ENCODE measurements at regions not wholly inside any gene's neighbourhood (a gene's known extent, or its start where the extent isn't known, plus 50 kb on each side); places are given as distances from the start of the nearest gene placed in this dataset.

GRCh38 chr10:30155401-30155800 is 96.0 kb upstream of the JCAD start:
- H3K4me3 ChIP-seq (ENCODE audit: control insufficient read depth, low read depth, low read length) = no peak overlapping the region
- DNase-seq (ENCODE audit: low read depth) = no peak
- no peak for TF ChIP-seq CTCF (IDR thresholded peaks at IDR 0.05; ENCODE audit: control insufficient read depth, insufficient read depth, low read depth, low read length, missing control alignments)

GRCh38 chr10:30154561-30154960 is 95.2 kb upstream of the JCAD start:
- no peak for TF ChIP-seq CTCF (IDR thresholded peaks at IDR 0.05; ENCODE audit: control insufficient read depth, insufficient read depth, low read depth, low read length, missing control alignments)
- no peak for DNase-seq (ENCODE audit: low read depth)
- H3K4me3 ChIP-seq (ENCODE audit: control insufficient read depth, low read depth, low read length) = no peak overlapping the region

- H3K4me3 ChIP-seq (ENCODE audit: control insufficient read depth, low read depth, low read length) = no peak overlapping the region
- DNase-seq (ENCODE audit: low read depth) = no peak
- no peak for TF ChIP-seq CTCF (IDR thresholded peaks at IDR 0.05; ENCODE audit: control insufficient read depth, insufficient read depth, low read depth, low read length, missing control alignments)
Observed at GRCh38 chr10:30154126-30154525, 94.7 kb upstream of the JCAD start.

DNA sequence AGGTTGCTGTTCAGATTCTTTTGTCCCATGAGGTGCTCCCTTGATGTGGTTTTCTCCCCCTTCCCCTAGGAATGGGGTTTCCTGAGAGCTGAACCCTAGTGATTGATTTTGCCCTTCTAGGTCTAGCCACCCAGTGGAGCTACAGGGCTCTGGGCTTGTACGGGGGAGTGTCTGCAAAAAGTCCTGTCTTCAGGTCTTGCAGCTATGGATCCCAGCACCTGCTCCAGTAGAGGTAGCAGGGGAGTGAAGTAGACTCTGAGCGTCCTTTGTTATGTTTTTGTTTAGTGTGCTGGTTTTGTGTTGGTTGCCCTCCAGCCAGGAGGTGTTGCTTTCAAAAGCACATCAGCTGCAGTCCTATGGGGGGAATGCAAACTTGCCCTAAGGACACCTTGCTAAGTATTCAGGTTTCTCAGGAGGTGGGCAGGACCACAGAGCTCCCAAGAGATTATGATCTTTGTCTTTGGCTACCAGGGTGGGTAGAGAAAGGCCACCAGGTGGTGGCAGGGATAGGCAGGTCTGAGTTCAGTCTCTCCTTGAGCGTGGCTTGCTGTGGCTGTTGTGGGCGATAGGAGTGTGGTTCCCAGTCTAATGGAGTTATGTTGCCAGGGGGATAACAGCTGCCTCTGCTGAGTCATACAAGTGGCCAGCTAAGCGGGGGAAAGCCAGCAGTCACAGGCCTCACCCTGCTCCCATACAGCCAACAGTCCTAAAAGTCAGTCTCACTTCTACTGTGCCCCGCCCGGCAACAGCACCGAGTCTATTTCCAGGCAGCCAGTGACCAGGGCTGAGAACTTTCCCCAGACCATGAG is 92.4 kb upstream of the JCAD start:
- H3K4me3 ChIP-seq (ENCODE audit: control insufficient read depth, low read depth, low read length) = no peak overlapping the region
- peak; percentile 77 for DNase-seq (ENCODE audit: low read depth)
- no peak for TF ChIP-seq CTCF (IDR thresholded peaks at IDR 0.05; ENCODE audit: control insufficient read depth, insufficient read depth, low read depth, low read length, missing control alignments)

DNA sequence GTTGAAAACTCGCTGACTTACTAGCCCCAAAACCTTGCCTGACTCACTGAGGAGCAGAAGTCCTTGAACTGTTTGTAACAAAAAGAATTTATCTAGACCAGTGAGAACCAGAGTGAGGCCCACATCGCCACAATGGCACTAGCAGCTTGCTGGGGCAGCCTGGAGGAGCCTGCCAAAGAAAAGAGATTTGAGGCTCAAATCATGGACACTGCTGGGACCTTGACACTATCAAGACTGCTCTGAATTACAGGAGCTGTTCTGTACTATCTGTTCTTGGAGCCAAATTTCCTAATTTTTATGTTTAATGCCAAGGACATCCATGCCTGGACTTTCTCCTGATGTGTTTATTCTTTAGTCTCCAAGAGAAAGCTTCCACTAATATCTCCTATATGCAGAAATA is 82.0 kb upstream of the JCAD start:
- H3K4me3 ChIP-seq (ENCODE audit: control insufficient read depth, low read depth, low read length) = no peak overlapping the region
- TF ChIP-seq CTCF (IDR thresholded peaks at IDR 0.05; ENCODE audit: control insufficient read depth, insufficient read depth, low read depth, low read length, missing control alignments) = no peak
- DNase-seq (ENCODE audit: low read depth) = no peak

- no peak for DNase-seq (ENCODE audit: low read depth)
- TF ChIP-seq CTCF (IDR thresholded peaks at IDR 0.05; ENCODE audit: control insufficient read depth, insufficient read depth, low read depth, low read length, missing control alignments) = no peak
- no peak overlapping the region for H3K4me3 ChIP-seq (ENCODE audit: control insufficient read depth, low read depth, low read length)
Observed at GRCh38 chr10:30134171-30134945, 75.0 kb upstream of the JCAD start.
